SU-DHL-6 (cell line): ENCODE measurements at regions not wholly inside any gene's neighbourhood (a gene's known extent, or its start where the extent isn't known, plus 50 kb on each side); places are given as distances from the start of the nearest gene placed in this dataset.

ENCODE experiments used
- EZH2phosphoT487 ChIP-seq: fragments of 200-600 bp; sonication (generic), shearing (Covaris generic); conservative IDR thresholded peaks from 2 replicates; pipeline ENCODE4 v1.6.1; 2018; ENCODE audit warnings: mild to moderate bottlenecking, antibody characterized with exemption, low read length, moderate library complexity, mixed read lengths
- TF ChIP-seq, protein P1 (sequence below): fragments of 200-600 bp; sonication (generic); IDR thresholded peaks from one replicate; pipeline ENCODE4 v1.5.1; 2017; ENCODE audit warnings: antibody characterized with exemption, mild to moderate bottlenecking, low read length, moderate library complexity; ENCODE audit not compliant: insufficient read depth, poor library complexity, severe bottlenecking

DNA sequence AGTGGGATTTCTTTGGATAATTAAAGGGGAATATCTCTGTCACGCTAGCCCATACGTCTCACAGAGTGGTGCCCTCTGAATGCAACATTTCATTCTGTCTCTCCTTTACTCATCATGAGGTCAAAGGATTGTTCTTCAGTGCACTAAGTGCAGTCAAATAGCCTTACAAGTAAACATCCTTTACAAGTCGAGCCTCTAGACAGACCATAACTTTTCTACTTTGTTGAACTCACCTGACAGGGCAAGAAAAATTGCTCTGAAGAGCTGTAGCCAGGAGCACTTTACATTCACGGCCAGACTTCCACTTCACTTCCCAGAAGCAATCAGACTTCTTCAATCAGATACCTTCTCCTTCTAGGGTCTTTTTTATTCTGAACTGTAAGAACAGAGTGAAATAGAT, 768.0 kb upstream of the TMPRSS15 start:
- TF ChIP-seq, protein P1, sequence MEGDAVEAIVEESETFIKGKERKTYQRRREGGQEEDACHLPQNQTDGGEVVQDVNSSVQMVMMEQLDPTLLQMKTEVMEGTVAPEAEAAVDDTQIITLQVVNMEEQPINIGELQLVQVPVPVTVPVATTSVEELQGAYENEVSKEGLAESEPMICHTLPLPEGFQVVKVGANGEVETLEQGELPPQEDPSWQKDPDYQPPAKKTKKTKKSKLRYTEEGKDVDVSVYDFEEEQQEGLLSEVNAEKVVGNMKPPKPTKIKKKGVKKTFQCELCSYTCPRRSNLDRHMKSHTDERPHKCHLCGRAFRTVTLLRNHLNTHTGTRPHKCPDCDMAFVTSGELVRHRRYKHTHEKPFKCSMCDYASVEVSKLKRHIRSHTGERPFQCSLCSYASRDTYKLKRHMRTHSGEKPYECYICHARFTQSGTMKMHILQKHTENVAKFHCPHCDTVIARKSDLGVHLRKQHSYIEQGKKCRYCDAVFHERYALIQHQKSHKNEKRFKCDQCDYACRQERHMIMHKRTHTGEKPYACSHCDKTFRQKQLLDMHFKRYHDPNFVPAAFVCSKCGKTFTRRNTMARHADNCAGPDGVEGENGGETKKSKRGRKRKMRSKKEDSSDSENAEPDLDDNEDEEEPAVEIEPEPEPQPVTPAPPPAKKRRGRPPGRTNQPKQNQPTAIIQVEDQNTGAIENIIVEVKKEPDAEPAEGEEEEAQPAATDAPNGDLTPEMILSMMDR: no peak
- no peak for TF ChIP-seq EZH2phosphoT487
